GM21390 (cell line): ENCODE measurements at regions not wholly inside any gene's neighbourhood (a gene's known extent, or its start where the extent isn't known, plus 50 kb on each side); places are given as distances from the start of the nearest gene placed in this dataset.
A peak's percentile ranks its signal among the peaks of the same experiment; 100 is the strongest.
"Not testable (repeated sequence)": the region's sequence is repeated elsewhere in the genome, so short reads cannot be mapped to it uniquely, and the experiment has no call there.

ENCODE experiments used
- ATAC-seq: cut with Tn5 transposase; IDR thresholded peaks from one replicate; pipeline ENCODE4 v1.9.1; 2021; ENCODE audit not compliant: unreplicated experiment

DNA sequence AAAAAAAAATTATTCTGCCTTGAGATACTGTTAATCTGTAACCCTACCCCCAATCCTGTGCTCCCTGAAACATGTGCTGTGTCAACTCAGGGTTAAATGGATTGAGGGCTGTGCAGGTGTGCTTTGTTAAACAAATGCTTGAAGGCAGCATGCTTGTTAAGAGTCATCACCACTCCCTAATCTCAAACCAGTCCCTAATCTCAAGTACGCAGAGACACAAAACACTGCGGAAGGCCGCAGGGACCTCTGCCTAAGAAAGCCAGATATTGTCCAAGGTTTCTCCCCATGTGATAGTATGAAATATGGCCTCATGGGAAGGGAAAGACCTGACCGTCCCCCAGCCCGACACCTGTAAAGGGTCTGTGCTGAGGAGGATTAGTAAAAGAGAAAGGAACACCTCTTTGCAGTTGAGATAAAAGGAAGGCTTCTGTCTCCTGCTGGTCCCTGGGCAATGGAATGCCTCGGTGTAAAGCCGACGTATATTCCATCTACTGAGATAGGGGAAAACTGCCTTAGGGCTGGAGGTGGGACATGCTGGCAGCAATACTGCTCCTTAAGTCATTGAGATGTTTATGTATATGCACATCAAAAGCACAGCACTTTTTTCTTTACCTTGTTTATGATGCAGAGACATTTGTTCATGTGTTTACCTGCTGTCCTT, 402.6 kb downstream of the TBC1D32 start:
- ATAC-seq: not testable (repeated sequence)

DNA sequence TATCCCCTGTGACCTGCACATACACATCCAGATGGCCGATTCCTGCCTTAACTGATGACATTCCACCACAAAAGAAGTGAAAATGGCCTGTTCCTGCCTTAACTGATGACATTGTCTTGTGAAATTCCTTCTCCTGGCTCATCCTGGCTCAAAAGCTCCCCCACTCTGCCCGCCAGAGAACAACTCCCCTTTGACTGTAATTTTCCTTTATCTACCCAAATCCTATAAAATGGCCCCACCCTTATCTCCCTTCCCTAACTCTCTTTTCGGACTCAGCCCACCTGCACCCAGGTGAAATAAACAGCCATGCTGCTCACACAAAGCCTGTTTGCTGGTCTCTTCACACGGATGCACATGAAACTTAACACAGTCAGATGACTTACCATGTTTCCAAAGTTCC, 403.8 kb downstream of the TBC1D32 start:
- ATAC-seq: not testable (repeated sequence)

DNA sequence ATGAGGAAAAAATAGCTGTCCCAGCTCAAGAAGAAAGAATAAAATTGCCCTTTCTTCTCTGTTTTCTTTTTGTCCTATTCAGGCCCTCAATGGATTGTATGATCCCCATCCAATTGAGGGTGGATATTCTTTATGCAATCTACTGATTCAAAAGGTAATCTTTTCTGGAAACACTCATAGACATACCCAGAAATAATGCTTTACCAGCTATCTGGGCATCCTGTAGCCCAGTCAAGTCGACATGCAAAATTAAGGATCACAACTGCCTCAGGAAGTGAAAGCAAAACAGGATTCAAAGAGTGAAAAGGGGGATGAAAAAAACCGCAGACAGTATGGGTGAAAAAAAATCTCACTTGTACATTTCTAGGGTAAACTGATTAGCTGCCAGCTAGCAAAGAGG, 410.1 kb downstream of the TBC1D32 start:
- no peak for ATAC-seq

DNA sequence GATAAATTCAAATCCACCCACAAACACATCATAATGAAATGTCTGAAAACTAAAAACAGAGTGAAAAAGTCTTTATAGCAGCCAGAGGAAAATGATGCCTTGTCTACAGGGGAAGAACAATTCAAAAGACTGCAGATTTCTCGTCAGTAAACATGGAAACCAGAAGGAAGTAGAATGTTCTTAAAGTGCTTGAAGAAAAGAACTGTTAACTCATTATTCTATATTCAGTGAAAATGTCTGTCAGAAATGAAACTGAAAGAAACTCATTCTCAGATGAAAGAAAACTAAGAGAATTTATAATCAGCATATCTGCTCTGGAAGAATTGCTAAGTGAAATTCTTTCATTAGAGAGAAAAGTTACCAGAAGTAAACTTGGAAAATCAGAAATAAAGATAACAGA, 416.1 kb downstream of the TBC1D32 start:
- peak; percentile 56 for ATAC-seq

DNA sequence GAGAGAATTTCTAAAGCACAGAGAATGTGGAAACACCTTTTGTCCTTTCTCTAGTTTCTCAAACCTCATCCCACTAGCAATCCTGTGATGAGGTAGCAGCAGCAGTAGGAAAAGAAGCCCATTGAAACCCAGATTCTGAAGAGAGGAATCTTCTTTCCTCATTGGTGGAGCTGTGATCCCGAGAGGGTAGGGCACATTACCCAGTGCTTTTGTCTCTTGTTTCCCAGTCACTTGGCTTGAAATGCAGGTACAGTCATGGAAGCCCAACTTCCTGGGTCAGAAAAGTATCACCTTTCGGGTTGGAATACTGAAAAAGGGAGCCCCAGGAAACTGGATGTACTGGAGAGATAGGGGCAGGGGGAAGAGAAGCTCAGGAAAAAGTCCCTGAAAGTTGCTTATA, 417.4 kb downstream of the TBC1D32 start:
- no peak for ATAC-seq

DNA sequence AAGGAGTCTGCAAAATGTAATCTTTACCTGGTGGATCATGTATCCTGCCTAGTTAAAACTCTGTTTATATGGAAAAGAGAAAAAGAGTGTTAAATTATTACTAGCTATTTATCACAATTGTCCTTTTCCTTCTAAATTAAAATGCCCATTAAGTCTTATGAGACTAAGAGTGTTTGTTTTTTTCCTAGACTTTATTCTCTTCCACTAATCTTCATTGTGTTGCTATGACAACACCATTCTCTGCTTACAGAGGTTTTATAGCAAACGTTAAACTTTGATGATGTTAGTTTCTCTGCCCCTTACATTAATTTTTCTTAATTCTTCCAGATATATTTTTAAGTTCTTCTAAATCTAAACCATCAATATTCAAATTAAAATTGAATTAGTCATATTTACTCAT, 420.8 kb downstream of the TBC1D32 start:
- no peak for ATAC-seq

DNA sequence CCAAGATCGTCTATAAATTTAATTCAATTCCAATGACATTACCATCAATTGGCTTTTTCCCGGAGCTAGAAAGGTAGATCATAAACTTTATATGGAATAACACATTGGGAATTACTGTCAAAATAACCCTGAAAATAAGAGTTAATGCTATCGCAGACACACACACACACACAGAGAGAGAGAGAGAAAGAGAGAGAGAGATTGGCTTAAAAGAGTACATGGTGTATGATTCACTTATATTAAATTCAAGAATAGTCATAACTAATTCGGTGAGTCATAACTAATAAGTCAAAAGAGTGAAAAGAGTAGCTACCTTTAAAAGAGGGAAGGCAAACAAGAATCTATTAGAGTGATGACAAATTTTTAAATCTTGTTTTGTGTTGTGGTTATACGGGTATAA, 425.5 kb downstream of the TBC1D32 start:
- no peak for ATAC-seq

DNA sequence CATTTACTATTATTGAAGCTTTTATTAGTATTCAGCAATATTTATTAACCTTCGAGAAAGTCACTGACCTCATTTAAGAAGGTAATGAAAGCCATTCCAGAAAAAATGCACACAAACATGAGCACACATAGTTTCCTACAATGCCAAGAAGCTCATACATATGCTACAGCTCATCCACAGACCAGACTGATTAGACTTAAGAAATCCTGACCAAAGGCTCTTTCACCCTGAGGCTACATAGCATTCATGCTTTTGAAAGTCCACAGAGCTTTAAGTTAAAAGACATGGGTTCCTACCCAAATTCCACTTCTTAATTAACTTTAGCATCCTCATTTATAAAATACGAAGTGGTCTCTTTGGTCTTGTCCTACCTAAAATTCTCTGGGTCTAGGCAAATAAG, 430.4 kb downstream of the TBC1D32 start:
- no peak for ATAC-seq

DNA sequence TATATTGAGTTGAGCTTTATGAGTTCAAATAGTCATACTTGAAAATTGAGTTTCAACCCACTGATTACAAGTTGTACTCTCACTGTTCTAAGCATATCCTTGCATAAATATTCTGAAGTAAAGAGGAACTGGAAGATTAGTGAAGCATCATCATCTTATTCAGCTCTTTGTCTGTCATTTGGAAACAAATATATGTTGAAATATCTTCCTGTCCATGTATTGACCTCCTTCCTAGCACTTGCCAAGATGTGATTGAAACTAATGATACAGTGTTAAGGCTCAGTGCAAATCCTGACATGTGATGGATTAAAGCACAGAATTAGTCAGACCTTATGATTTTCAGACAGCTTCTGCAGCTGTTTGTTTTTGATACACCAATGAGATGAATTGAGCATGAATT, 434.3 kb downstream of the TBC1D32 start:
- no peak for ATAC-seq

DNA sequence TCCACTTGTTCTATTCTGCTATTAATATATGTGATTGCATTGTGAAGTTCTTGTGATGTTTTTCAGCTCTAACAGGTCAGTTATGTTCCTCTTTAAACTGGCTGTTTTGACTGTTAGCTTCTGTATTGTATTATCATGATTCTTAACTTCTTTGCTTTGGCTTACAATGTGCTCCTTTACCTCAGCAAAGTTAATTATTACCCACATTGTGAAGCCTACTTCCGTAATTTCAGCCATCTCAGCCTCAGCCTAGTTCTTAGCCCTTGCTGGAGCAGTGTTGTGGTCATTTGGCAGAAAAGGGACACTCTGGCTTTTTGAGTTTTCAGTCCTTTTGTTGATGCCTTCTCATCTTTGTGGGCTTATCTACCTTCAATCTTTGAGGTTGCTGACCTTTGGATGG, 440.2 kb downstream of the TBC1D32 start:
- peak; percentile 69 for ATAC-seq

DNA sequence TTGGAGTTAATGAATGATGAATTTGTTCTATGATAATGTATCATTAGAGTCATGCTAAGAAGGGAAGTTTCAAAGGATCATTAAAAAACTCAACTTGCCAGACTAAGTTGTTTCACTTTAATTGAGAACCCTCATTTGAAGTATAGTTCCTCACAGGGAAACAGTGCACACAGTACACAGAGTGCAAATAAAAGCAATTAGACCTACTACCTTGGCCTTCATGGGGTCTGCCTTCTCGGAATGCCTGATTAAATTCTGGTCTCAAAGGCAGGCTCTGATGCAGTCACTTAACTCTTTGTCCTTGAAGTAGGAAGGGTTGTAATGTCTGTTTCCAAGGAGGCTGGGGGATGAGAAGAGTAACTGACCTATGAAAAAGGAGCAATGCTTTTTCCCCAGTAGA, 457.3 kb downstream of the TBC1D32 start:
- no peak for ATAC-seq

DNA sequence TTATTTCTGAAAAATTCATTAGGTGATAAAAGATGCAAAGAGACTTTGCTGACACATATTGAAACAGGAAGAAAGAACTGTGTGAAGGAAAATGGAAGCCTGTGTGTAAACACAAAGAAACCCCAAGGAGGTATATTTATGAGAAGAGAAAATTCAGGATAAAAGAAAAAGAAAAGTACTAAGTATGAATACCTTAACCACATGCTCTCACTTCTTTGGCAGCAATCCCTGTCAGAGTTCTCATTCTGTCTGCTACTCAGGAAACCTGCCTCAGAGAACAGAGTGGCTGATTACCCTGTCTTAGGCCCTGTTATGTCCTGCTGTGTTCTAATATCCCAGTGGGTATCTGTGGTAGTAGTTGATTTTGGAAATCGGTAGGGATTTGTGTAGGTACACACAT, 457.9 kb downstream of the TBC1D32 start:
- peak; percentile 50 for ATAC-seq

DNA sequence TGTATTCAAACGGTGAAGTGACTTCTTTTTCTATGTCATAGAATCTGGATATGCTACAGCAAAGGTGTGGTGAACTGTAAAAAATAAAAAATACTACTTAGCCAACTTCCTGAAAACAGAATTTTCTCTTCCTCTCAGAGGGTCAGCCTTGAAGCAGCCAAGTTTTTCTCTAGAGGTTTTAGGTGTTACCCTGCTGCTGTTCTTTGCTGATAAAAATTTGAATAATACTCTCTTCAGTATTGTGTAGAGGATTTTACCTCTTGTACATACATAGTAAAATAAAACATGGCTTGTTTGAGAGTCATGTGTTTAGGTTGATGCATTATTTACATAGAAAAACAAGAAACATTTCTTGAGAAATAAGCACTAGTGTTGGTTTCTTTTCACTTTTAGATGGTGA, 458.4 kb downstream of the TBC1D32 start:
- peak; percentile 39 for ATAC-seq

DNA sequence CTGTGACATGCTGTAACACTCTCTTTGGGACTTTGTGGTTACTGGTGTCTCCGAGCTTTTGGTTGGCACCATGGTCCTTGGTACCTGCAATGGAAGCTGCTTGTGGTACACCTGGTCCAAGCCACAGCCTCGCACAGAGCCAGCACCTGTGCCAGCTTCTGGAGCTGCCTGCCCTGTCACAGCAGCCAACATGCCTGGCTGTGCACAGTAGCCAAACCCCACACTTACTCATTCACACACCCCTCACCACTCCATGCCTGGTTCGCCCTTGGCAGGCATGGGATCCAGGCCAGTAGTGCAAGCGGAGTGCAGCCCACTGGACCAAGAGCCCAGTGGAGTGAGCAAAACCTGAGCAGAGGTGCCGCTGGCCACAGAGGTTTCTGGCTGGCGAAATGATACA, 459.9 kb downstream of the TBC1D32 start:
- no peak for ATAC-seq

DNA sequence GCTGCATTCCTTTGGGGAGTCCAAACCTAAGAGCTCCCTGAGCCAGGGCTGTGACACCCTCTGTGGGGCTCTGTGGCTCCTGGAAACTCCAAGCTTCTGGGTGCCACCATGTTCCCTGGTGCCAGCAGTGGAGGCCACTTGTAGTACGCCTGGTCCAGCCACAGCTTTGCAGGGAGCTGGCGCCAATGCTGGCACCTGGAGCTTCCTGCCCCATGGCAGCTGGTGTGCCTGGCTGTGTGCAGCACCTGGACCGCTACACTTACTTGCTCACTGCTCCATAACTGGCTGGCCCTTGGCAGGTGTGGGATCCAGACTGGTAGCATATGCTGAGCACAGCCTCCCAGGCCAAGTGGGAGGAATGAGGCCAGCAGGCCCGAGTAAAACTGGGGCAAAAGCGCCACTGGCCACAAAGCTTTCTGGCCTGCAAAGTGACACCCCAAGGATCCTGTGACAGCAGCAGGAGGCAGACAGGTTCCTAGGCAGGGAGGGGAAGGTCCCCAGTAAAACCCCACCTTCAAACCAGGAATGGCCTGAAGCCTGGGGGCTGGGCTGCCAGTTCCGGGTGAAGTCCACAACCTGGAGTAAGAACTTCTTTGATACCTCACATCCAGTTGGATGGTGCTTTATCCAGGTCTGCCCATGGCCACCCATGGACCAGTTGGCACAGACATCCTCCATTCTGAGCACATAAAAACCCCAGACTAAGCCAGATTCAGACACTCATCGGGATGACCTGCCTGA, 461.0 kb downstream of the TBC1D32 start:
- no peak for ATAC-seq

DNA sequence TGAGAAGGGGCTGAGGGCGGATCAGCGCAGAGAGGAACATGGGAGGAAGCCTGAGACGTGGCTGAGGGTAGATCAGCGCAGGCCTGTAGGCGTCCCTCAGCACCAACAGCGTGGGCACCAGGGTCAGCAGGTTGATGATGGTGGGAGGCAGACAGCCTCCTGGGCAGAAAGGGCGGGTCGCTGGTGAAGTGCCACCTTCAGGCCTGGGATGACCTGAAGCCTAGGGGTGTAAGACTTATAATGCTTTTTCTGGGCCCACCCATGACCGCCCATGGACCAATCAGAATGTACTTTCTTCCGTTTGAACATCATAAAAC, 462.1 kb downstream of the TBC1D32 start:
- no peak for ATAC-seq

DNA sequence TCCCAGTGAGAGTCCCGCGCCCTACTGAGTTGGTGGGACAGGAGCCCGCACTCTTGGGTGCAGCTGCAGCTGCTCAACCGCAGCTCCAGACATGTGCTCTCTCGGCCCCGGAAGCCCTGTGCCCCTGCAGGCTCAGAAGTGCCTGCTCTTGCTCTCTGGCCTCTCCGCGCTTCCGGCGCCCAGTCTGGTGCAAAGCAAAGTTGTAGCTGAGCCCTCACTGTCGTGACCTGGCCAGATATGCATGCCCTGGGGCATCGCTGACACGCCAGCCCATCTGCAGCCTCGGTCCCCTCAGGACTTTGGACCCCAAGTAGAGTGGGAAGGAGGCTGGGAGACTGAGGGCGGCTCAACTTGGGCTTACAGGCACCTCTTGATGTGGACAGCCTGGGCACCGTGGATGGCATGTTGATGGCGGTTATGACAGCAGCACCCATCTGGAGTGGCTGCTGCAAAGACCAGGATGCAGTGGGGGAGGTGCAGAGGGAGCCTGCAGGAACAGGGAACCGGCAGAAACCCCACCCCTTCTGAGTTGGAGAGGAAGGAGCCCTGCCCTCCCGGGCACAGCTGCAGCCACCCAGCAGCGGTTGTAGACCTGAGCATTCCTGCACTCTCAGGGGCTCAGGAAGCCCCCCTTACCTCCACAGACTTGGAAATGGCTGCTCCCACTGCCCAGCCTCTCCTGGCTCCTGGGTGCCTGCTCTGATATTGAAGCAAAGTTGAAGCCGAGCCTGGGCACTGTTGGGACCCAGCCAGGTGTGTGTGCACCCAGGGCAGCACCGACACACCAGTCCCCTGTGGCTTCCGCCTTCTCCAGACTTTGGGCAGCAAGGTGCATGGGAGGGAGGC, 462.6 kb downstream of the TBC1D32 start:
- ATAC-seq: no peak

DNA sequence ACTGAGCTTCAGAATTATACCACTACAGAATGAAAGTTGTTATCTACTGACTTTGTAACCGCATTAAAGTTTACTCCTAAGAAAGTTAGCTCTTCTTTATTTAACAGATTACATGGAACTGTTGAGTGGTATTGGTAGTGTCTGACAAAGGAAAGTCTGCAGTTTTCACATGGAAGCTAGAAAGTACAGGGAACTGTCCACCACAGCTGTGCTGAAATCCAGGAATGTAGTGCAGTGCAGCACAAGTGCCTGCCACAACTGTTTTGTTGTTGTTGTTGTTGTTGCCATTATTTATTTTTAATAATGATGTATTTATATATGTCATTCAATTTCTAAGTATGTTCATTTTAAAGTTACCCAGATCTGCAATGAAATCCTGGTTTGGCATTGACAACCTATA, 464.9 kb downstream of the TBC1D32 start:
- ATAC-seq: no peak

DNA sequence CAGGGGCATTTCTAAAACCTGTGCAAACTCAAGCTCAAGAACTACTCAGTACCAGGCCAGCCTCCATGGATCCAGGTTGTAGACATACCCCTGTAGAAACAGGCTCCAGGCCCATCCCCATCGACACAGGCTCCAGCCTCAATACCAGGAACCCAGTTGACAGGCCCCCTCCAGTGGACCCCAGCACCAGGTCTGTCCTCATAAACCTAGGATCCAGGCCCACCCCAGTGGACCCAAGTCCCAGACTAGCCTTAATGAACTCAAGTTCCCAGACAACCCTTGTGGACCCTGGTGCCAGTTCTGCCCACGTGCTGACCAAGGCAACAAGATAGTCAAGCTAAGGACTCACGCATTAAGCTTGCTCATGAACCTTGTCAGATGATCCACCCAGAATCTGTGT, 476.9 kb downstream of the TBC1D32 start:
- ATAC-seq: no peak

DNA sequence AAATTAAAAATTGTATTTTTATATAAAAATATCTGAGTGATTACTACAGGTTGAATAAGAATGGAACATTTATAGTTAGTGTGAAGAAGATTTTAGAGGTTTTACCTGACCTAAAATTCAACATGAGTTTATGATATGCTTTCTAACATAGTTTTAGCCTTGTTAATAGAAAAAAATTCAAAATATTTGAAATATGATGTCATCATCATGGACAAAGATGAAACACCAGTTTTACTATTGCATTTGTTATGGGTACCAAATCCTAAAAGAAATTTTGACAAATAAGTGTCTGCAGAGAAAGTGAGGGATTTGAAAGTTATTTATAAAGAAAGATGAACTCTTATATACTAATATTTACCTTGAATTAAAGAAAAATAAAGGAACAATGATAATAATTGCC, 479.7 kb downstream of the TBC1D32 start:
- no peak for ATAC-seq

DNA sequence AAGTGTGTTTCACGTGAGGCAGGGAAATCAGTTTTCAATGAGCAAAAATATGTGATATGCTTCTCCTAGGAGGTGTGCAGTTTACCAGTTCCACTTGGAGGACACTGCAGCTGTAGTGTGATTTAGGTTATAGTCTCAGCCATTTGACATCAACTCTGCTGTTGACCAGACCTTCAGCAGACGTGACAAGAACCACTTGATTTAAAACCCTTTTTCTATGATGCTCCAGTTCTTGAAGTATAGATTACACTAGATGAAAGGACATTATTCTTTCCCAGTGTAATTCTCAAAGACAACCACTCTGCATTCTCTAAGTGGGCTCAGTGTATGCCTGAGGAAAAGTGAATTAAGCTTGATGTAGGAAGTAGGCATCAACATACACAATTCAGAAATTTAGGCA, 480.8 kb downstream of the TBC1D32 start:
- no peak for ATAC-seq

DNA sequence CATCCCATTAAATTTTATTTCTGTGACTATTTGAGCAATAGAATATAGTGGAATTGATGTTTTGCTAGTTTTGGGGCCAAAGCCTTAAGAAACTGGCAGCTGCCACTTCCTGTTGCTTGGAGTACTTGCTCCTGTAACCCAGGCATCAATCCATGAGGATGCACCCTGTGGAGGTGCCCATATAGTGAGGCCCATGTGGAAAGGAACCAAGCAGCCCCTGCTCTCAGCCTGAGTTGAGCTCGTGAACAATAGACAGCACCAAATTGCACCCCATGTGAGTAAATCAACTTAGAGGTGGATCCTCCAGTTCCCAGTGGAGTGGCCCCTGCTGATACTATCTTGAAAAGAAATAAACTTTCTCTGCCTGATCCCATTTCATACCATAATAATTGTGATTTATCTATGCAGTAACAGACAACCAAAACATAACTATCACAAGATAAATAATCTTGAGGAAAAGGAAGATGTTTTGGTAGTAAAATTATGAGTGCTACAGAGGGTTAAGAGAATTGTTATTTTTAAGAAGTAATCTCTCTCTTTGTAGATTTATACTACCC, 481.9 kb downstream of the TBC1D32 start:
- ATAC-seq: no peak
